A673 (cell line): ENCODE measurements at regions not wholly inside any gene's neighbourhood (a gene's known extent, or its start where the extent isn't known, plus 50 kb on each side); places are given as distances from the start of the nearest gene placed in this dataset.

Source experiments
- BruUV-seq: library from RNA; stranded (reverse); fragments of 400-500 nt; replicated peaks from 2 replicates; lab custom pipeline; 2021; lab: Mats Ljungman, UMichigan
- CTCF ChIA-PET: fragments of 300-600 bp; sonication (Branson Sonifier 250); formaldehyde crosslinking; loops from one replicate; lab custom pipeline; 2022; ENCODE audit warnings: antibody characterized with exemption; lab: Charles Lee
- POLR2A ChIA-PET: fragments of 300-600 bp; sonication (Branson Sonifier 250); formaldehyde crosslinking; loops from one replicate; lab custom pipeline; 2022; ENCODE audit warnings: antibody characterized with exemption; ENCODE audit not compliant: low non-redundant PET; lab: Charles Lee
- DNase-seq: peaks from one replicate; pipeline ENCODE4 v3.0.0-alpha.2; 2015; ENCODE audit warnings: low spot score
- H3K27ac ChIP-seq: fragments of 200-600 bp; sonication (generic); 2 replicates; pipeline ENCODE4 v1.5.1; 2016; ENCODE audit warnings: mixed run types, low read depth, mild to moderate bottlenecking, mixed read lengths, antibody characterized with exemption, low read length; ENCODE audit not compliant: poor library complexity, severe bottlenecking
- H3K27me3 ChIP-seq: fragments of 200-600 bp; sonication (generic); replicated peaks from 2 replicates; pipeline ENCODE4 v1.6.1; 2017; ENCODE audit warnings: mixed run types, low read depth, mild to moderate bottlenecking, mixed read lengths, antibody characterized with exemption, low read length; ENCODE audit not compliant: insufficient read depth, poor library complexity
- H3K36me3 ChIP-seq: fragments of 200-600 bp; sonication (generic); 2 replicates; pipeline ENCODE4 v1.6.1; 2016; ENCODE audit warnings: mixed run types, mild to moderate bottlenecking, mixed read lengths, antibody characterized with exemption, low read length; ENCODE audit not compliant: insufficient read depth, poor library complexity, severe bottlenecking
- H3K4me1 ChIP-seq: fragments of 200-600 bp; sonication (generic); 2 replicates; pipeline ENCODE4 v1.6.1; 2017; ENCODE audit warnings: mixed run types, mild to moderate bottlenecking, mixed read lengths, antibody characterized with exemption, low read length; ENCODE audit not compliant: insufficient read depth, poor library complexity, severe bottlenecking
- H3K4me3 ChIP-seq: fragments of 200-600 bp; sonication (generic); 2 replicates; pipeline ENCODE4 v1.5.1; 2016; ENCODE audit warnings: low read depth, mixed run types, mild to moderate bottlenecking, mixed read lengths, low read length; ENCODE audit not compliant: poor library complexity, severe bottlenecking
- H3K9me3 ChIP-seq: fragments of 200-600 bp; sonication (generic); 2 replicates; pipeline ENCODE4 v1.6.1; 2016; ENCODE audit warnings: mixed run types, low read depth, mild to moderate bottlenecking, mixed read lengths, antibody characterized with exemption, low read length; ENCODE audit not compliant: poor library complexity, severe bottlenecking
- EZH2 ChIP-seq: fragments of 200-600 bp; sonication (generic); IDR thresholded peaks from 2 replicates; pipeline ENCODE4 v1.6.1; 2017; ENCODE audit warnings: borderline replicate concordance, low read depth, mild to moderate bottlenecking, mixed read lengths, antibody characterized with exemption, low read length; ENCODE audit not compliant: poor library complexity, severe bottlenecking
- intact Hi-C: fragments of 100-400 bp; cut with micrococcal nuclease; formaldehyde crosslinking; loops from one replicate; pipeline ENCODE4 v1.10.0; 2022; ENCODE audit not compliant: unreplicated experiment
- TF ChIP-seq, protein P1 (sequence below): fragments of 300-800, 200-600 bp; sonication (generic); conservative IDR thresholded peaks from 2 replicates; pipeline ENCODE4 v1.5.1; 2017; ENCODE audit warnings: low read depth, mild to moderate bottlenecking, antibody characterized with exemption, low read length, moderate library complexity, mixed read lengths

DNA sequence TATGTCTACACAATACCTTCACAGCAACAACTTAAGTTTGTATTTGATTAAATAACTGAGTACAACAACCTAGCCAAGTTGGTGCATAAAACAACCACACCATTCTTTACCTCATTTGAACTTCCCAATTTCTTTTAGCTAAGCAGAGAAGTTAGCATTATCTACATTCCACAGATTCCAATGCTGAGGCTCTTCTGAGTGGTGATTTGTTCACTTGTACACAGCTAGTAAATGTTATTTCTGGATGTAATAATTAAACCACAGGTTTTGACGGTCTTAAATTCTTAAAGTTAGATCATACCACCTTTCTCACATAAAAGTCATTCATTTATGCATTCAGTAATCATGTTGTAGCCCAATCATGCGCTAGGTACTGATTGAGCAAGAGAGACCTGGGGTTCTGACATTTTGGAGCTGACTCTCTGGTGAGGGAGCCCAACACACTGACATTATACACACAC is 102.5 kb downstream of the SST start:
- no peaks in the 10 kb centered on the region for H3K36me3 ChIP-seq
- no peak overlapping the region for H3K4me3 ChIP-seq
- intact Hi-C loops = no loop called here
- CTCF ChIA-PET = no interaction called here
- no TSS peak for BruUV-seq
- H3K27me3 ChIP-seq = no peaks in the 10 kb centered on the region
- POLR2A ChIA-PET = interaction anchor here (0.5 kb wide), 1 partner anchor 178 kb away, joined by 3 read pairs; the partner anchor contains the start of gene BCL6
- no peak overlapping the region for H3K27ac ChIP-seq
- TF ChIP-seq, protein P1, sequence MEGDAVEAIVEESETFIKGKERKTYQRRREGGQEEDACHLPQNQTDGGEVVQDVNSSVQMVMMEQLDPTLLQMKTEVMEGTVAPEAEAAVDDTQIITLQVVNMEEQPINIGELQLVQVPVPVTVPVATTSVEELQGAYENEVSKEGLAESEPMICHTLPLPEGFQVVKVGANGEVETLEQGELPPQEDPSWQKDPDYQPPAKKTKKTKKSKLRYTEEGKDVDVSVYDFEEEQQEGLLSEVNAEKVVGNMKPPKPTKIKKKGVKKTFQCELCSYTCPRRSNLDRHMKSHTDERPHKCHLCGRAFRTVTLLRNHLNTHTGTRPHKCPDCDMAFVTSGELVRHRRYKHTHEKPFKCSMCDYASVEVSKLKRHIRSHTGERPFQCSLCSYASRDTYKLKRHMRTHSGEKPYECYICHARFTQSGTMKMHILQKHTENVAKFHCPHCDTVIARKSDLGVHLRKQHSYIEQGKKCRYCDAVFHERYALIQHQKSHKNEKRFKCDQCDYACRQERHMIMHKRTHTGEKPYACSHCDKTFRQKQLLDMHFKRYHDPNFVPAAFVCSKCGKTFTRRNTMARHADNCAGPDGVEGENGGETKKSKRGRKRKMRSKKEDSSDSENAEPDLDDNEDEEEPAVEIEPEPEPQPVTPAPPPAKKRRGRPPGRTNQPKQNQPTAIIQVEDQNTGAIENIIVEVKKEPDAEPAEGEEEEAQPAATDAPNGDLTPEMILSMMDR = no peak
- no peaks in the 10 kb centered on the region for H3K9me3 ChIP-seq
- peaks cover 19% of the 10 kb centered on the region for H3K4me1 ChIP-seq
- DNase-seq = peak; percentile 11

DNA sequence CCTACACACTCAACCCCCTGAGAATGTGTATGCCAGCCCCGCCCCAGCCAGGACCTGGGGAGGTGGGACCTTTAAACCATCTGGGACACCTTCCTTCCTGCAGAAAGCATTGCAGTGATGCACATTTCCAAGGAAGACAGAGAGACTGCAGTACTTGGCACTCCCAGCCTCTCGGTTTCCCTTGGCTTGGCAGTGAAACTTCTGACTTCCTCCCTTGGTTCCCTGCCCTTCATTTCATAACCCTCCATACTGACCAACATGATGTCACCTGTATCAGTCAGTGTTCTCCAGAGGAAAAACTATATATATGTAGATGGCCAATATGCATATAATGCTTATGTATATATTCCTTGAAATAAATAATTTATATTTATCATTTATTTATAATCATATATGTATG is 103.2 kb downstream of the SST start:
- H3K27me3 ChIP-seq = no peaks in the 10 kb centered on the region
- no peak overlapping the region for H3K27ac ChIP-seq
- H3K9me3 ChIP-seq = no peaks in the 10 kb centered on the region
- no peak overlapping the region for H3K4me3 ChIP-seq
- intact Hi-C loops = no loop called here
- H3K36me3 ChIP-seq = no peaks in the 10 kb centered on the region
- no TSS peak for BruUV-seq
- ChIA-PET CTCF (no interaction called here), POLR2A (no interaction called here)
- peaks cover 19% of the 10 kb centered on the region for H3K4me1 ChIP-seq
- DNase-seq = no peak
- TF ChIP-seq EZH2 = no peak
- TF ChIP-seq, protein P1 = no peak

DNA sequence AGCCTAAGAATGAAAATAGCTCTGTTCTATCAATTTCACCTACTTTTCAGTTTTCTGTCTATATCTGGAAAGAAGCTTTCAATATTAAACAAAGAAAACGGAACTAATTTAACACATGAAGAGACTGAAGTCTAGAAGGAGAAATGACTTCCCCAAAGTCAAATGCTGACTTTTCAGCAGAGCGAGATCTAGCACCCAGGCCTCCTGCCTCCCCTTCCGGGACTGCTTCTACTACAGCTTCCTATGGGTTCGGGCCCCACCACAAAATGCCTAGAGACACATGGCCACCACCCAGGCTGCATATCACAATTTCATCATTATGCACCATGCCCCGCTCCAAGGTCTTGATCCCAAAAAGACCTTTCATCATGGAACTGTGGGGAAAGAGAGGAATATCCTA is 104.5 kb downstream of the SST start:
- POLR2A ChIA-PET = no interaction called here
- H3K27ac ChIP-seq = no peak overlapping the region
- BruUV-seq = no TSS peak
- TF ChIP-seq EZH2 = no peak
- TF ChIP-seq, protein P1 = no peak
- H3K27me3 ChIP-seq = no peaks in the 10 kb centered on the region
- no peaks in the 10 kb centered on the region for H3K9me3 ChIP-seq
- no peaks in the 10 kb centered on the region for H3K36me3 ChIP-seq
- CTCF ChIA-PET = no interaction called here
- intact Hi-C loops = no loop called here
- no peak overlapping the region for H3K4me3 ChIP-seq
- peaks cover 19% of the 10 kb centered on the region for H3K4me1 ChIP-seq
- DNase-seq = no peak
